Glomerular endothelial cell (primary cell): ENCODE measurements at regions not wholly inside any gene's neighbourhood (a gene's known extent, or its start where the extent isn't known, plus 50 kb on each side); places are given as distances from the start of the nearest gene placed in this dataset.

ENCODE experiments used
- DNase-seq: peaks from one replicate; pipeline ENCODE4 v3.0.0-alpha.2; 2011; ENCODE audit warnings: low read depth, low spot score; ENCODE audit errors: extremely low read depth

GRCh38 chr12:115519359-115519758 is 758.1 kb downstream of the MED13L start:
- no peak for DNase-seq

- DNase-seq, result no peak
Measured at GRCh38 chr12:115517913-115518312, 759.6 kb downstream of the MED13L start.

GRCh38 chr12:115511986-115512711 is 765.3 kb downstream of the MED13L start:
- no peak for DNase-seq

- no peak for DNase-seq
Measured at GRCh38 chr12:115511305-115511704, 766.2 kb downstream of the MED13L start.

- no peak for DNase-seq
Measured at GRCh38 chr12:115508990-115509389, 768.5 kb downstream of the MED13L start.

- no peak for DNase-seq
Measured at GRCh38 chr12:115507951-115508722, 769.4 kb downstream of the MED13L start.

GRCh38 chr12:115507560-115507889 is 770.0 kb downstream of the MED13L start:
- no peak for DNase-seq

GRCh38 chr12:115506822-115507559 is 770.5 kb downstream of the MED13L start:
- no peak for DNase-seq

GRCh38 chr12:115504306-115505290 is 772.9 kb downstream of the MED13L start:
- DNase-seq, result no peak

- no peak for DNase-seq
Measured at GRCh38 chr12:115500872-115501271, 776.6 kb downstream of the MED13L start.

GRCh38 chr12:115495300-115495699 is 782.2 kb downstream of the MED13L start:
- no peak for DNase-seq

- DNase-seq, result no peak
Measured at GRCh38 chr12:115492553-115492952, 784.9 kb downstream of the MED13L start.

GRCh38 chr12:115491511-115492250 is 785.8 kb downstream of the MED13L start:
- DNase-seq, result no peak

- DNase-seq, result no peak
Measured at GRCh38 chr12:115489253-115489652, 788.2 kb downstream of the MED13L start.

GRCh38 chr12:115485967-115486366 is 791.5 kb downstream of the MED13L start:
- no peak for DNase-seq

- DNase-seq, result no peak
Measured at GRCh38 chr12:115485503-115485902, 792.0 kb downstream of the MED13L start.

- no peak for DNase-seq
Measured at GRCh38 chr12:115482943-115483342, 794.5 kb downstream of the MED13L start.

GRCh38 chr12:115481141-115481540 is 796.4 kb downstream of the MED13L start:
- no peak for DNase-seq

- DNase-seq, result no peak
Measured at GRCh38 chr12:115478505-115478904, 794.5 kb upstream of the TBX3 start.
